Medulla oblongata (tissue), 1 donor: ENCODE measurements at regions not wholly inside any gene's neighbourhood (a gene's known extent, or its start where the extent isn't known, plus 50 kb on each side); places are given as distances from the start of the nearest gene placed in this dataset.

Experiments
- DNase-seq: peaks from one replicate; pipeline ENCODE4 v3.0.0-alpha.2; 2015; ENCODE audit errors: extremely low spot score

DNA sequence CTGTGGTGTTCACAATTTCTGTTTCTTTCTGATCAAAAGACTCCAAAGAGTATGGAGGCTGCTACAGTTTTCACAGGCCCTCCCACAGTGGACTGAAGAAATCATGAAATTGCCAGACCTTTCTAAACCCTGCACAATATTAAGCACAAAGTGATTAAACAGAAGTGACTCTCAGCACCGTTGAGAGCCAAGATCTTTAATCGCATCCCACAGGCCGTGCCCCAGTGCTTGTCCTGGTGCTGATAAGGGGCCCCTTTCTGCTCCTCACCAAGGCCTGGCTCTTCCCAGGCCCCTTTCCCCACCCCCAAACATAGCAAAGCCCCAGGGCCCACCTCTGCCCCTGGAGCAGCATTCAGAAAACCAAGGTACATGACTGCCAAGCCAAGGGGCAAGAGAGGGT lies 57.4 kb upstream of the BMAL1 start:
- no peak for DNase-seq

DNA sequence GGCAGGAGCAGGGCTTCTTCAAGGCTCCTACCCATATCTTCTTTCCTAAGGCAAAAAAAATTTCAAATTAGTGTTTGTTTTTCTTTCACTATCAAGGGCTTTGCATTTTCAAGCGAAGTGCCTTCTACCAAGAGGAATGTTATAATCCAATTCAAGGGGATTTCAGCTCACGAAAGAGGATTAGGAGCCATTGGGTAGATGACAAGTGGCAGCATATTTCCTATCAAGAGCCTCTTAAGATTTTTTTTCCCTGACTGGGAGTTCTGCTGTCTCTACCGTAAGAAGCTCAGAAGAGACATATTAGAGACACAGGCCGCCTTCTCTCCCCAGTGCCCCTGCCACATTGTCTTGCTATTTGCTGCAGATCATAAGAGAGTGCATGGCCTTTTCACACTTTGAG lies 55.9 kb upstream of the BMAL1 start:
- DNase-seq, result no peak

DNA sequence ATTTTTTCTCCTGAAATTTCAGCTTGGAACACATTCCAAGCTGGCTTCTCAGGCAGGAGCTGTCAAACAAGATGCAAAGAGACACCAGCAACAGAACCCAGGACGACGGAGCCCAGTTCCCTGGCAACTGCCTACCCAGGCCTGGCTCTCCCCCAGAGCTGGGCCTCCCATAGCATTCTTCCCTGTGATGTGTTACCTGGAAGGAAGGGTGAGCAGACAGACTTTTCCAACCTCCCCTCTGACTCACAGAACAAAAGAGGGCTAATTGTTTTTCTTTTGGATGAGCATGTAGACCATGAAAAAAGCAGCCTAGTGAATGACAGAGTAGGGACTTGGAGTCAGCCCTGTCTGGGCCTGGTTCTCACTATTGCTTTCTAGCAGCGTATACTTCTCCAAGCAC lies 55.3 kb upstream of the BMAL1 start:
- DNase-seq, result no peak

DNA sequence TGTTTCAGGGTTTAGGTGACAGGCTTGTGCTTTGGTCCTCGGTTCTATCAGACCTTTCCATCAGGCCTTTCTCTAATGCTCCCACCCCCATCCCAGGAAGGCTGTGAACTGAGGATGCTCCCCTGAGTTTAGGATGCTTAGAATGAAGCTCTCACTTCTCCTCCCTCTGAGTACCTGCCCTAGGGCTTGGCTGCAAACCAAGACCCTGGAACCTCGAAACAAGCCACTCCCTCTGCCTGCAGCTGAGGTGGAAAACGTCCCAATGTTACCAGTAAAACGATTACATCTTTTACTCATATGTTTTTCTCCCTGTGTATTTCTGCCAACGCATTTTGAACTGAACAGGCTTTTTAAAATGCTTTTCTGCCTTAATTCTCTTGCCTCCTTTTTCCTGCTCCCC lies 54.5 kb upstream of the BMAL1 start:
- no peak for DNase-seq

DNA sequence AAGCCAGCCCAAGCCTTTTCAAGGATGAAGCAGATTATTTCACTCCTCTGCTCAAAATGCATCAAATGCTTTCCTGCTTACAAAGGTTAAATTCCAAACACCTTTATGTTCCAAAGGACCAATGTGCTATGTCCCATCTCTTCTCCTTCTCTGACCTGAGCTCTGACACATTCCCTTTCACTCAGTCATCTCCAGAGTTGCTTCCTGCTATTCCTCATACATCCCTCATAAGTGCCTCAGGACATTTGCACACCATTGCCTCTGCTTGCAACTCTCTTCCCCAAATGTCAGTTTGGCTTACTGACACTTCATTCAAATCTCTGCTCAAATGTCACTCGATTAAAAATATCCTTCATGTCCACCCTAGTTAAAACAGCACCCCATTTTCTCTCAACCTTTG lies 53.3 kb upstream of the BMAL1 start:
- no peak for DNase-seq

DNA sequence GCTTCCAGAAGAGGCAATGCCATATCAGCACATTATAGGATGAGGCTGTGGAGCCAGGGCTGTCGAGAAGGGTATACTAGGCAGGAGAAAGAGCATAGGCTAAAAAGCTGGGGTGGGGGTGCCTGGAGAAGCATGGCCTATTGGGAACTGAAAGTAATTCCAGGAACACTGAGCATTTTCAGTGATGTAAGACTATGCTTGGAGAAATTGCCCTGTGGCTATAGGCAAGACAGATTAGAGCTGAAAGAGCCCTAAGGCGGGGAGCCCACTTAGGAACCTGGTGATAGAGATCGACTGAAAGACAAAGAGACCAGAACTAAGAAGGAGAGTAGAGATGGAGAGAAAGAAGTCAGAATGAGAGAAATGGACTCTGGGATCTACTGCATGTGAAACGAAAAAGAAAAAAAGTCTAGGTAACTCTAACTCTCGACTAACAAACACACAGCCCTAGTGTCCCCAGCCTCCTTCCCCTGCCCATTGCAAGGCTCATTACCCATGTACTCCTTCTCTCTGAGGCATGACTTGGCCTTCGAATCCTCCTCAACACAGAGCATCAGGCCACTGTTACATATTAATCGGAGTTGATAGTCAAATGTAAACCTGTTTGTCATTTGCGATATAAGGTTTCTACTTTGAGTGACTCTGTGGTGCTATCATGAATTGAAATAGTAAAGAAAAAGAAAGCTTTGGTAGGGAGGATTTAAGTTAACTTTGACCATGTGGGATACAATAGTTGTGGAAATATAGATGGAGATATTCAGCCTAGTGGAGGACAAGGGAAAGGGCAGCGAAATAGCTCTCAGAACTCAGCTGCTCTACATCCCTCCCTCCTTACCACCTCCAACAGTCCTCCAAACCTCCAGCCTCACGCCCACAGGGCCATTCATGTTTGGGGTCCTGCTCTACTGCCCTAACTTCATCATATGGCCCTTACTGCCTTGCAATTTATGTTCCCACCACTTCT lies 52.3 kb upstream of the BMAL1 start:
- DNase-seq, result no peak

DNA sequence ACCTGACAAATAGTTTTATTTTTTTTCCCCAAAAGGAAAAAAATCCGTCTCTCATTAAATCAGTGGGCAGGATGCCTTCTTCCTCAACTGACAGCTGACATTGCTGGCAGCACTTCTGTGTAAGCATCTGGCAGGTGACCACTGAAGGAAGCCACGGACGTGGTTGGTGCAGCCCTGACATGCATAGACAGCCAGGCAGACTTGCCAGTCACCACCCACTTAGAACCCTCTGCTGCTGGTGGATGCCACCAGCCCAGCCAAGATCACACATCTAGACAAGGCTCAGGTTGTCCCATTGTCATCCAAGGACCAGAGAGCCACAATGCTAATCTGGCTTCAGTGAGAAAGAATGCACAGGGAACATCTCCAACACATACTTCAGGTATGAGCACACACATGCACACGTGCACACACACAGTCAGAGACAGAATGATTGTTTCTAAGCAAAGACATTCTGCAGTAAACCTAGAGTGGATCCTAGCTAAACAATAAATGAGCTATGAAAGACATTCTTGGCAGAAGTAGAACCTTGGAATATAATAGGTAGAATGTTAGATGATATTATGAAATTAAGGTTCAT lies 49.8 kb upstream of the BMAL1 start:
- DNase-seq, result no peak
